ENCODE measurements at regions not wholly inside any gene's neighbourhood (a gene's known extent, or its start where the extent isn't known, plus 50 kb on each side); places are given as distances from the start of the nearest gene placed in this dataset.
"Not testable (repeated sequence)": the region's sequence is repeated elsewhere in the genome, so short reads cannot be mapped to it uniquely, and the experiment has no call there.

- DNase-seq, result no peak
- intact Hi-C loops (cut with DNase I), result loop anchor here (1.0 to 5.0 kb wide), 2 partner anchors 172 to 277 kb away; no protein-coding TSS in a partner anchor
Measured at GRCh38 chr12:13534242-13534641, 337.7 kb downstream of the EMP1 start.

GRCh38 chr12:13530966-13531365, 334.4 kb downstream of the EMP1 start:
- DNase-seq, result peak in 6 of 10 donors; percentile 12 to 83 (median 28)
- intact Hi-C loops (cut with DNase I), result loop anchor here (5.0 kb wide), 1 partner anchor 274 kb away; no protein-coding TSS in a partner anchor

- DNase-seq; intact Hi-C loops (cut with DNase I): not testable (repeated sequence)
Measured at GRCh38 chr12:13526185-13526921, 329.8 kb downstream of the EMP1 start.

GRCh38 chr12:13523536-13524307, 327.2 kb downstream of the EMP1 start:
- intact Hi-C loops (cut with DNase I), result no loop called here
- DNase-seq, result no peak

- DNase-seq; intact Hi-C loops (cut with DNase I): not testable (repeated sequence)
Measured at GRCh38 chr12:13518034-13518433, 321.5 kb downstream of the EMP1 start.

GRCh38 chr12:13509740-13510139, 313.2 kb downstream of the EMP1 start:
- intact Hi-C loops (cut with DNase I), result no loop called here
- no peak for DNase-seq

GRCh38 chr12:13505636-13506035, 309.1 kb downstream of the EMP1 start:
- intact Hi-C loops (cut with DNase I), result no loop called here

GRCh38 chr12:13505224-13505623, 308.7 kb downstream of the EMP1 start:
- intact Hi-C loops (cut with DNase I), result no loop called here
- no peak for DNase-seq

More at GRCh38 chr12:13505636-13506035, 309.1 kb downstream of the EMP1 start:
- no peak for DNase-seq

GRCh38 chr12:13504736-13505135, 308.2 kb downstream of the EMP1 start:
- intact Hi-C loops (cut with DNase I), result no loop called here
- DNase-seq, result no peak

- intact Hi-C loops (cut with DNase I), result no loop called here
- no peak for DNase-seq
Measured at GRCh38 chr12:13504074-13504473, 307.5 kb downstream of the EMP1 start.

GRCh38 chr12:13503094-13503835, 306.7 kb downstream of the EMP1 start:
- DNase-seq, result no peak
- intact Hi-C loops (cut with DNase I), result no loop called here

GRCh38 chr12:13499008-13499407, 302.5 kb downstream of the EMP1 start:
- intact Hi-C loops (cut with DNase I), result no loop called here
- DNase-seq, result no peak

- DNase-seq, result no peak
- intact Hi-C loops (cut with DNase I), result no loop called here
Measured at GRCh38 chr12:13496111-13496510, 299.6 kb downstream of the EMP1 start.

GRCh38 chr12:13489246-13489645, 292.7 kb downstream of the EMP1 start:
- intact Hi-C loops (cut with DNase I), result no loop called here
- DNase-seq, result no peak

- peak in 2 of 10 donors; percentile 44 to 66 for DNase-seq
- intact Hi-C loops (cut with DNase I), result no loop called here
Measured at GRCh38 chr12:13487326-13487725, 290.8 kb downstream of the EMP1 start.

- DNase-seq, result no peak
- intact Hi-C loops (cut with DNase I), result no loop called here
Measured at GRCh38 chr12:13486794-13487193, 290.3 kb downstream of the EMP1 start.

GRCh38 chr12:13478650-13479181, 282.2 kb downstream of the EMP1 start:
- intact Hi-C loops (cut with DNase I), result no loop called here
- no peak for DNase-seq

- intact Hi-C loops (cut with DNase I), result no loop called here
Measured at GRCh38 chr12:13474381-13474780, 277.9 kb downstream of the EMP1 start.

GRCh38 chr12:13472690-13473089, 276.2 kb downstream of the EMP1 start:
- no peak for DNase-seq
- intact Hi-C loops (cut with DNase I), result no loop called here

More at GRCh38 chr12:13474381-13474780, 277.9 kb downstream of the EMP1 start:
- no peak for DNase-seq

- intact Hi-C loops (cut with DNase I), result no loop called here
- DNase-seq, result no peak
Measured at GRCh38 chr12:13471471-13471870, 274.9 kb downstream of the EMP1 start.

GRCh38 chr12:13465635-13466034, 269.1 kb downstream of the EMP1 start:
- intact Hi-C loops (cut with DNase I), result no loop called here
- DNase-seq, result peak in 6 of 10 donors; percentile 18 to 89 (median 64)
